Esophagus squamous epithelium (tissue), 5 donors: ENCODE measurements at regions not wholly inside any gene's neighbourhood (a gene's known extent, or its start where the extent isn't known, plus 50 kb on each side); places are given as distances from the start of the nearest gene placed in this dataset.

Experiments used
- DNase-seq: peaks from one replicate; lab custom pipeline; 2025; lab: John Stamatoyannopoulos, UW
- H3K27ac ChIP-seq, 4 donors: fragments of 200-600 bp; sonication (generic); one replicate each; pipeline ENCODE4 v1.5.1; 2016 to 2019; ENCODE audit warnings: mild to moderate bottlenecking in 1 of 4
- H3K27me3 ChIP-seq, 4 donors: fragments of 200-600 bp; sonication (generic); 1 replicate in 3 of 4; 2 replicates in 1 of 4; pipeline versions ENCODE4 v1.5.1 to v1.6.0; 2017 to 2021; ENCODE audit warnings: antibody characterized with exemption in 1 of 4
- H3K36me3 ChIP-seq, 3 donors: fragments of 200-600 bp; sonication (generic); one replicate each; pipeline ENCODE4 v1.5.1; 2016 to 2019
- H3K4me1 ChIP-seq, 3 donors: fragments of 200-600 bp; sonication (generic); one replicate each; pipeline ENCODE4 v1.5.1; 2017 to 2019
- H3K4me3 ChIP-seq, 4 donors: fragments of 200-600 bp; sonication (generic); 1 replicate in 3 of 4; 2 replicates in 1 of 4; pipeline ENCODE4 v1.5.1; 2016 to 2019; ENCODE audit warnings: mild to moderate bottlenecking in 2 of 4, moderate library complexity in 1 of 4
- H3K9me3 ChIP-seq, 3 donors: fragments of 200-600 bp; sonication (generic); one replicate each; pipeline ENCODE4 v1.5.1; 2016 to 2019
- CTCF ChIP-seq, 6 experiments: fragments of 450-650 bp in 4 of 6; fragments of 200-600 bp in 2 of 6; sonication (generic) in 2 of 6; IDR thresholded peaks; one replicate each; pipeline ENCODE4 v1.5.1; 2016 to 2019; ENCODE audit warnings: antibody characterized with exemption in 6 of 6, mild to moderate bottlenecking in 4 of 6, moderate library complexity in 4 of 6
- POLR2A ChIP-seq, 4 donors: fragments of 450-650 bp; IDR thresholded peaks; one replicate each; pipeline ENCODE4 v1.6.1; 2017; ENCODE audit warnings: antibody characterized with exemption in 4 of 4, mild to moderate bottlenecking in 4 of 4, moderate library complexity in 3 of 4
- WGBS, 2 donors: methylation state at CpG; one replicate each; pipeline ENCODE4 v1.1.5; 2018; 5-methylcytosine and 5-hydroxymethylcytosine counted together
- intact Hi-C: fragments of 100-400 bp; cut with DNase I; formaldehyde crosslinking; loops from one replicate; pipeline ENCODE4 v1.15.0; 2022
- donor health status: DM: yes; HTN: yes; CAD: no.

- peaks cover 25 to 42% (median 26%) of the 10 kb centered on the region in 3 donors for H3K4me1 ChIP-seq
- intact Hi-C loops = loop anchor here (5.0 kb wide), 1 partner anchor 45 kb away; no protein-coding TSS in a partner anchor
- 60 to 89% methylated on average over 5 to 10 of the region's 14 CpGs for WGBS, 2 donors
- no peaks in the 10 kb centered on the region for H3K9me3 ChIP-seq
- peak overlapping the region; percentile 81 to 96 (median 84) for H3K27ac ChIP-seq
- TF ChIP-seq CTCF (IDR thresholded peaks at IDR 0.05) (peak in 1 of 6 experiments; percentile 14), POLR2A (IDR thresholded peaks at IDR 0.05) (no peak)
- H3K4me3 ChIP-seq = peak overlapping the region in 3 of 4 donors; percentile 61 to 67 (median 64)
- DNase-seq = no peak
- no peaks in the 10 kb centered on the region for H3K36me3 ChIP-seq
- peaks cover 0 to 26% (median 0%) of the 10 kb centered on the region in 4 donors for H3K27me3 ChIP-seq
Observed at GRCh38 chr9:121597698-121598166, 53.7 kb upstream of the DAB2IP start.

- WGBS, 2 donors = 24 to 30% methylated on average over 4 to 16 of the region's 76 CpGs
- Histone ChIP-seq H3K27ac (peak overlapping the region; percentile 81 to 96 (median 84)), H3K9me3 (no peaks in the 10 kb centered on the region), H3K4me1 (peaks cover 25 to 42% (median 26%) of the 10 kb centered on the region in 3 donors), H3K4me3 (peak overlapping the region; percentile 51 to 67 (median 62)), H3K27me3 (peaks cover 0 to 26% (median 0%) of the 10 kb centered on the region in 4 donors), H3K36me3 (no peaks in the 10 kb centered on the region)
- TF ChIP-seq CTCF (IDR thresholded peaks at IDR 0.05) (peak in 3 of 6 experiments; percentile 44 to 55 (median 48)), POLR2A (IDR thresholded peaks at IDR 0.05) (peak in 1 of 4 donors; percentile 36)
- intact Hi-C loops = loop anchor here (5.0 kb wide), 1 partner anchor 46 kb away; no protein-coding TSS in a partner anchor
- no peak for DNase-seq
Observed at GRCh38 chr9:121598167-121598964, 53.1 kb upstream of the DAB2IP start.

- Histone ChIP-seq H3K4me1 (peaks cover 25 to 49% (median 30%) of the 10 kb centered on the region in 3 donors), H3K4me3 (peak overlapping the region; percentile 51 to 67 (median 62)), H3K27me3 (peaks cover 0 to 26% (median 0%) of the 10 kb centered on the region in 4 donors), H3K36me3 (no peaks in the 10 kb centered on the region), H3K27ac (peak overlapping the region; percentile 81 to 96 (median 84)), H3K9me3 (no peaks in the 10 kb centered on the region)
- no peak for DNase-seq
- no peak for TF ChIP-seq CTCF (IDR thresholded peaks at IDR 0.05)
- peak in 2 of 4 donors; percentile 37 to 52 for TF ChIP-seq POLR2A (IDR thresholded peaks at IDR 0.05)
- 5% methylated on average over 19 of the region's 88 CpGs; no CpG with 5 or more reads in 1 of the 2 donors for WGBS, 2 donors
- intact Hi-C loops = loop anchor here (5.0 kb wide), 1 partner anchor 47 kb away; no protein-coding TSS in a partner anchor
Observed at GRCh38 chr9:121598965-121599871, 52.2 kb upstream of the DAB2IP start.

- TF ChIP-seq CTCF (IDR thresholded peaks at IDR 0.05) = no peak
- no peak for TF ChIP-seq POLR2A (IDR thresholded peaks at IDR 0.05)
- Histone ChIP-seq H3K4me1 (peaks cover 25 to 54% (median 35%) of the 10 kb centered on the region in 3 donors), H3K4me3 (peak overlapping the region; percentile 51 to 67 (median 62)), H3K27me3 (peaks cover 0 to 26% (median 0%) of the 10 kb centered on the region in 4 donors), H3K27ac (peak overlapping the region; percentile 81 to 96 (median 84)), H3K36me3 (no peaks in the 10 kb centered on the region), H3K9me3 (no peaks in the 10 kb centered on the region)
- no peak for DNase-seq
- WGBS, 2 donors = 9 to 45% methylated on average over 7 to 21 of the region's 25 CpGs
- intact Hi-C loops = loop anchor here (5.0 kb wide), 1 partner anchor 48 kb away; no protein-coding TSS in a partner anchor
Observed at GRCh38 chr9:121599872-121600585, 51.4 kb upstream of the DAB2IP start.
